GM18858 (cell line): ENCODE measurements at regions not wholly inside any gene's neighbourhood (a gene's known extent, or its start where the extent isn't known, plus 50 kb on each side); places are given as distances from the start of the nearest gene placed in this dataset.
A peak's percentile ranks its signal among the peaks of the same experiment; 100 is the strongest.

ENCODE experiments used
- ATAC-seq: cut with Tn5 transposase; IDR thresholded peaks from one replicate; pipeline ENCODE4 v1.9.1; 2021; ENCODE audit not compliant: unreplicated experiment

DNA sequence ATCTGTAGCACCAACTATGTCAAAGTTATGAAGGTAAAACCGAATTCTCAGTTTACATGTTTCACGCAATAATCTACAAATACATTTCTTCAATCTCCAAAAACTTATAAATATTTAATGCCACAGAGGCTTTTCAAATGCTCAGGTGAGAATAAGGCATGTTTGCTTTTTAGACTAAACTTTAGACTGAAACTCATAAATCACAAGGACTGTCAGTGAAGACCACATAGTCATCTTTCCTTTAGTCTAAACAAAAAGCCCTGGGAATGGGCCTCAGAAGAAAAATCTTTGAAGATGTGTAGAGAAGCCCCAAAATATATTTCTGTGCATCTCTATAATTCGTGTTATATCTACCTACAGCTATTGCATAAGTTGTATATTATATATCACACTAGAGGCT is 54.5 kb upstream of the DCTD start:
- no peak for ATAC-seq

DNA sequence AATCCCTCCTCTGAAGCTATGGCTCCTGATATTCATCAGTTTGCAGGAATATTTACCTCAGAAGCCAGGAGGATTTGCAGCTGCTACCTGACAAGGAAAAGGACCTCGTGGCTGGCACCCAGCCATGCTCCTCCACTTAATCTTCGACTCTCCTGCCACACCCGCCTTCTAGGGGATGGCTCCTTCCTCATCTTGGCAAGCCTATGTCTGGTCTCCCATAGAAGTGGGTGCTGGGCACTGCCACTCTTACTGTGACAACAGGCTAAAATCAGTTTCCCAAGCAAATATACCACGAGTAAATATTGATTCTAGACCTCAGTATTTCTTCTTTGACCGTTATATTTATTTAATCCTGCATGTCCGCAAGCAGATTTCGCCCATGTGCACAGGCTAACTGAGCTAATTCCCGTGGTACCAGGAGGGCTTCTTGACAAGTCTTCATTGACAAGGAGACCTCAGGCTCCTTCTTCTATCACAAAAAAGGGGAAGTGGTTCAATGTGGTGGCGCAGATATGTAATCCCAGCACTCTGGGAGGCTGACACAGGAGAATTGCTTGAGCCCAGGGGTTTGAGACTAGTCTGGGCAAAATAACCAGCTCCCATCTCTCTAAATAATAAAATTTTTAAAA is 52.6 kb upstream of the DCTD start:
- peak; percentile 76 for ATAC-seq

DNA sequence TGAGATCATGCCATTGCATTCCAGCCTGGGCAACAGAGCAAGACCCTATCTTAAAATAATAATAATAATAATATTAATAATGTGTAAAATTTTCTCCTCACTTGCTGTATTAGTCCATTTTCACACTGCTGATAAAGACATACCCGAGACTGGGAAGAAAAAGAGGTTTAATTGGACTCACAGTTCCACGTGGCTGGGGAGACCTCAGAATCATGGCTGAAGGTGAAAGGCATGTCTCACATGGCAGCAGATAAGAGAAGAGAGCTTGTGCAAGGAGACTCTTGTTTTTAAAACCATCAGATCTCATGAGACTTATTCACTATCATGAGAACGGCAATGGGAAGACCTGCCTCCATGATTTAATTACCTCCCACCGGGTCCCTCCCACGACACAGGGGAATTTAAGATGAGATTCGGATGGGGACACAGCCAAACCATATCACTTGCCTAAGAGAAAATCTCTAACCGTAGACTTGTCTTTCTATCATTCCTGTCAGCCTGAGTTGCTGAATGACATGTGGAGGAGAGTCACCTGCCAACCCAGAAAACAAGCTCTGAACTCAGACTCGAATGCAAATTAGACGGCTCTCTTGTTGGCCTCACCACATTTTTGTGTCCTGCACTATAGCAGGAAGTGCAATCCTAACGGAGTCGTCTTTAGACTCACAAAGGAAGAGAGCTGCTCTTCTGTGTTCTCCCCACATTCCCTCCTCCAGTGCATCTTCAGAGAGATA is 51.9 kb upstream of the DCTD start:
- peak; percentile 37 for ATAC-seq

DNA sequence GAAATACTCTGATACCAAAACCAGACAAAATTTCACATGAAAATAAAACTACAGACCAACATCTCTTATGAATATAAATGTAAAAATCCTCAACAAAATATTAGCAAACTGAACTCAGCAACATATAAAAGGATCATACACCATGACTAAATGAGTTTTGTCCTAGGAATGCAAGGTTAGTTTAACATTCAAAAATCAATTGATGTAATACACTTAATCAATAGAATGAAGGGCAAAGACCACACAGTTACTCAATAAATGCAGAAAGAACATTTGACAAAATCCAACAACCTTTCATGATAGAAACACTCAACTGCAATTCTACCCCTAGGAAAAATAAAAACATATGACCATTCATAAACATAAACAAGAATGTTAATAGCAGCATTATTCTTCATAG is 50.2 kb upstream of the DCTD start:
- ATAC-seq, result no peak
